ENCODE measurements at regions not wholly inside any gene's neighbourhood (a gene's known extent, or its start where the extent isn't known, plus 50 kb on each side); places are given as distances from the start of the nearest gene placed in this dataset.
A peak's percentile ranks its signal among the peaks of the same experiment; 100 is the strongest.
"Not testable (repeated sequence)": the region's sequence is repeated elsewhere in the genome, so short reads cannot be mapped to it uniquely, and the experiment has no call there.

DNA sequence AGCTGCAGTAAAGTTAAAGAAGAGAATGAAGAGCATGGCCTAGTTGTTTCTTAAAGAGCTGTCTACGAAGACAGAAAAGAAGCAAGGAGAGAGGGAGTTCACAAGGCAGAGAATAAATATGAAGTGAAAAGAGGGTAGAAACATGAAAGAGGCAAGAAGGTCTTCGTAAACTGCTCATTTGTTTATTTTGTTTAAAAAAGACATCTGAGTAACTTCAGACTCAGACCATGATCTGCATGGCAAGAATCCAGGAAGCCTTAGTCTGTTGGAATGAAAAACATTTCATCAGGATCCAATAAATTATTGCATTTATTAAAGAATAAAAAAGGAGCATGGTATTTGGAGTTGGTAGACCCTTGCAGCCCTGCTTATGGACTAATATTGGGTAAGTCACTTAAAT lies 151.1 kb downstream of the SEM1 start:
- no peak for DNase-seq

DNA sequence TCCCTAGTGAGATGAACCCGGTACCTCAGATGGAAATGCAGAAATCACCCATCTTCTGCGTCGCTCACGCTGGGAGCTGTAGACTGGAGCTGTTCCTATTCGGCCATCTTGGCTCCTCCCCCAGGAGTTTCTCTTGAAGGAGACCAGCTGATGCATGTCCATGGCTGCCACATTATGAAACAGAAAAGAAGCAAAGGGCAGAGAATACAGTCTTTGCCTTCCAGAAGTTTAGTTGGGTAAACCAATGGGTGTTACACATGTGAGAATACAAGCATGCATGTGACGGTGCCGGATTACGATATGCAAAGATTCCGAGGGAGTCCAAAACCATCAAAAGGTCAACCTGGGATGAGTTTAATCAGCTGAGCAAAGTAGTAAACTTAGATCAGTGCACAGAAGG lies 151.6 kb downstream of the SEM1 start:
- DNase-seq: no peak

DNA sequence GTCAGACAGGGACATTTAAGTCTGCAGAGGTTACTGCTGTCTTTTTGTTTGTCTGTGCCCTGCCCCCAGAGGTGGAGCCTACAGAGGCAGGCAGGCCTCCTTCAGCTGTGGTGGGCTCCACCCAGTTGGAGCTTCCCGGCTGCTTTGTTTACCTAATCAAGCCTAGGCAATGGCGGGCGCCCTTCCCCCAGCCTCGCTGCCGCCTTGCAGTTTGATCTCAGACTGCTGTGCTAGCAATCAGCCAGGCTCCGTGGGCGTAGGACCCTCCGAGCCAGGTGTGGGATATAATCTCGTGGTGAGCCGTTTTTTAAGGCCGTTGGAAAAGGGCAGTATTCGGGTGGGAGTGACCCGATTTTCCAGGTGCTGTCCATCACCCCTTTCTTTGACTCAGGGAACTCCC lies 152.0 kb downstream of the SEM1 start:
- not testable (repeated sequence) for DNase-seq

DNA sequence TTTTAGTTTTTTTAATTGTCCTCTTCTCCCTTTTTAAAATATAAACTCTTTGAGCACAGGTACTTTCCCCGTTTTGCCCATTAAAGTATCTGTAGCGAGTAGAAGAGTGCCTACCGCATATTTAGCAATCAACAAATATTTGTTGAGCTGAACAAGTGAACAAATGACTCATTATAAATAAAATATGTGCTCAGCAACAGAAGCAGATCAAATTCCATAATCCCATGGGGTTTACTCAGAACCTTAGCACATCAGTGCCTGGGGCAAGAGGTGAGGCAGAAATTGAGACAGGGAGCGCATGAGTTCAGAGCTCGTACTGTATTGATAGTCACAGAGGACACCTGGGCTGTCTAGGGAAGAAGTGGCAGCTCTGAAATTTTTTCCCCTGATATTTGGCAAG lies 161.0 kb downstream of the SEM1 start:
- DNase-seq: no peak

DNA sequence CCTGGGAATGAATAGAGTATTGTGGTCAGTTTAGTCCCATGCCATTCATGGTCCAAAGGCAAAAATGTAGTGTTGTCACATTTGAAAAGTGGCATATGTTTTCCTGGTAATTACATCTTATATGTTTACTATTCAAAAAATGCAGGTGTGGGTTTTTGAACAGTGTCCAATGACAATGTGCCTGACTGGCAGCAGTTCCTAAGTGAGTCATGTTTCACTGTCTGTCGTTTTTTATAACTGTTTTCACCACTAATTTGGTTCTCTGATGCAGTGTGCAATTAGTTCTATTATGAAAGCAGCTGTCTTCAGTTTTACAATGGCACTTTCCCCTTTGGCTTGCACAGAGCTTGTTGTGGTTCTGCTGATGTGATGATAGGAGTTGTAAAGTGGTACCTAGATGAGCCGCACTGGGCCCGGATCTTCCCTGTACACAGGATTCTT lies 162.3 kb downstream of the SEM1 start:
- no peak for DNase-seq

DNA sequence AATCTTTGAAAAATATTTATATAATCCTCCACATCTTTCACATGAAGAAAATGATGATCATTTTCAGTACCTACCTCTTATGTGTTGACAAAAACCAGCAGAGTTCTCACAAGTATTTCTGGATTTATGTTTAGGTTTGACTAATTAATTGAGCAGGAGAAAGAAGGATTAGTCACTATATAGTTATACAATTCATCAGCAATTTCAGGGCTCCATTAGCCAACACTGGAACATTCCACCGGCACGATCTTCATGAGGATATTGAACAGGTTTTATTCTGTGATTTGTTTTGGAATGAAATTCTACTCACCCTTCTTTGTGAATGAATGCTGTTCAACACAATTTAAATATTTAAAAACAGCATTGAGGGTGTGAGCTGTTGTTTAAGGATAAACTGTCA lies 163.2 kb downstream of the SEM1 start:
- no peak for DNase-seq

DNA sequence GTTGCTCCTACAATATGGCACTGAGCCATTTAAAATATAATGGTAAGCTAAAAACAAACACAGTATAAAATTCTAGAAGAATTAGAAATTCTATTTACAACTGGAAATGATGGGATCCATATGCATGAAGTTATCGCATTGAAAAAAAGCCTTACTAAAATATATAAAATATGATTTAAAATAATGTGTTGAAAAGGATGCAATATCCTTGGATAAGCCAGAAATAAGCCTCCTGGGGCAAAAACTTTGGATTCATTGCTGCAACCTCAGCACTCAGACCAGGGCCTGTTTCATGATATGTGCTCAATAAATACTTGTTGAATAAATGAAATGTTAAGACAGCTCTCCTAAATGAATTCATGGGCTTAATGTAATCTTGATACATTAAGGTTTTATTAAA lies 170.2 kb downstream of the SEM1 start:
- no peak for DNase-seq

DNA sequence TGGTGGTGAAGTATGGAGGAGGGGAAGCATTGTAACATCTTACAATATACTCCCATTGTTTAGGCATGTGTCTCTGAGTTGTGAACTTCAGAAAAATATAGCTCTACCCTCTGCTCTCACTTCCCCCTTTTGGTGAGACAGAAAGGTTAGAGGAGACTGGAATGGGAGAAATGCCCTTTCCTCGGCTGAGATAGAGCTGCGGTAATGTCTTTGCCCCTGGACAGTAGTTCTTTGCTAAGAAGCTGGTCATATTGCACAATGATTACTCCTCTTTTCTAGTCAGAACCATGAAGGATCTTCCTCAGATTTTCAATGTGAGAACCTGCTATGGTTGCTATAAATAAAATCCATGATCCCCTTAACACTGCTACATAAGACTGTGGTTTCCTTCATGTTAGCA lies 171.0 kb downstream of the SEM1 start:
- no peak for DNase-seq

DNA sequence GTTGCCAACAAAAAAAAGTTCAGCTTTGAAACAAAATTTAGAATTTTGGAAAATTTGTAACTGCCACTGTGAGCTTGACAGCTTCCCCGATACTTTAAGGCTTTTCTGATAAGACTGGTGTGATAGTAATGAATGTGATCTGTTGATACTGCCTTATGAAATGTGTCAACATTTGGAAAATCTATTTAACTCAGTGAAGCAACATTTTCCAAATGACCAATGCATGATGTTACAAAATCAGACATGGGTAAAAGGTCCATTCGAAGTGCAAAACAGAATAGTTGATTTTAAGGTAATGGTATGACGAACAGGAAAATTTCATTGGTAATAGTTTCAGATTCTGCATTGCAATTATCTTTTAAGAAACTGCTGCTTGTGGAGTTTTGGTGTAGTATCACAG lies 175.4 kb downstream of the SEM1 start:
- no peak for DNase-seq

DNA sequence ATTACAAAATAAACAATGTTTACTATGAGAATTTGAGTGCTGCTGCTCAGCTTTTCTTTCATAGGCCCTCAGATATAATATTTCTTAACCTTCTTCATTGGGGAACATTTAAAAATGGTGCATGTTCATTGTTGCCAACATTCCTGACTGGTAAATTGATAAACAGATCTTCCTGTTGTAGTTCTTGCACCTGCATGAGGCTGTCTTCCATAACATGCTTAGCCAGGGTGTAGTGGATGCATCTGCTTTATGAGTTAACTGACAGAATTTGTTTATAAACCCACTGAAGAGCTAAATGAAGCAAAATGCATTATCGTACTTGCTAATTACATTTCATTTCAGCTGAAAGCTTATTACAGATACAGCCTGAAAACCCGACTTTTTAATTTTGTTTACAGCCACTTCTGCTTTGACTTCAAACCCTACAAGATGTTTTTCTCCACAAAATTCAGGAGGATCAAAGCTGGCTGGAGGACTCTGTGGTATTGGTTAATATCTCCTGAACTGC lies 177.2 kb downstream of the SEM1 start:
- no peak for DNase-seq

DNA sequence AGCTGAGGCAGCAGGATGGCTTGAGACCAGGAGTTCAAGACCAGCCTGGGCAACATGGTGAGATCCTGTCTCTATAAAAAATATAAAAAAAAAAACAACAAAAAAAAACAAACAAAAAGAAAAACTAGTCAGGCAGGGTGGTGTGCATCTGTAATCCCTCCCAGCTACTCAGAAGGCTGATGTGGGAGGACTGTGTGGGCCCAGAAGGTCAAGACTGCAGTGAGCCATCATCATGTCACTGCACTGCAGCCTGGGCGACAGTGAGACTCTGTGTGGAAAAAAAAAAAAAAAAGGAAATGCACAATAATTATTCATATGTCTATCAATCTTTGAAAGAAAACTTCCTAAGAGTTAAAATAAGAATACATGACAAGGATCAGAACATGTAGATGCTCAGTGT lies 178.3 kb downstream of the SEM1 start:
- no peak for DNase-seq

DNA sequence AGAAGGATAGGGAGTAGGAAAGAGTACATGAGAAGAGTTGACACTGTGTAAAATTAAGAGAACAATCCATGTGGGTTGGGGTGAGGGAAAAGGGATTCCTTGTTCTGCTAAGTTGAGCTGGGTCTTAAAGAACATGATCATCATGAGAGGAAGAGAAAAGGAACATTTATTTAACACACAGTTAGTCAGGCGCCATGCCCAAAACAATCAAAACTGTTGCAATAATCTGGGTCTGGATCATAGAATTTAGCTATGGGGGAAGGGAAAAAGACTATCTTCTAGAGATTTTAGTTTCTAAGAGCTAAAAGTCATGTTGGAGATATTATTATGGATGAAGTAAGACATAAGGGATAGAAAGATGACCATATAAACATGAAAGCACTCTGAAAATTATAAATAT lies 178.9 kb downstream of the SEM1 start:
- no peak for DNase-seq

DNA sequence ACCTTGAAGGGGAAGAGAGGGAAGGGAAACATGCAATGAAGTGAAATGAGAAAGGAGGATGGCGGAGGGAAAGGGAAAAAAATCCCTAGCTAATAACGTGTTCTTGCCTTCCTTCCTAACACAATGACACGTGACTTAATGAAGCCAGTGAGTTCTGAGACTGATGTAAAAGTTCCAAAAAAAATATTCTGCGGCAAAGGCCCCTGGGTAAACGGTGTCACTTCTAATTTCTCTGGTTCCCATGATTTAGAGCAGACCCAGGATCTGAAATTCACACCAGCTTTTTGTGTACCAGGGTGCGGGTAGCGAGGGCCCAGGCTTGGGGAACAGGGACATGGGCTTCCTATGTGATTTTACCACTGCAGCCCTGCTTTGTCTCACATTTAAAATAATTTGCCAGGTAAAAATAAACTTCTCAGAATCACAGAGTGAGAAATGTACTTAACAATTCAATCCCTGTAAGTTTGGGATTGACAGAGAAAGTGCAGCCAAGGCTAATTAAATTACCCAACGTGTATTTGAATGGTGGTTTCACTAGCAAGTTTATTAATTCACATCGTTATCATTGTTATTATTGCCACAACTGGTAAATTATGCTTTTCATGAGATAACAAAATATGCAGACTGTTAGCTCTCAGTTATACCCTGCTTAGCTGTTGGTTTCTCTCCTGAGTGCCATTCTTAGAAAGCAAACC lies 182.4 kb downstream of the SEM1 start:
- no peak for DNase-seq

DNA sequence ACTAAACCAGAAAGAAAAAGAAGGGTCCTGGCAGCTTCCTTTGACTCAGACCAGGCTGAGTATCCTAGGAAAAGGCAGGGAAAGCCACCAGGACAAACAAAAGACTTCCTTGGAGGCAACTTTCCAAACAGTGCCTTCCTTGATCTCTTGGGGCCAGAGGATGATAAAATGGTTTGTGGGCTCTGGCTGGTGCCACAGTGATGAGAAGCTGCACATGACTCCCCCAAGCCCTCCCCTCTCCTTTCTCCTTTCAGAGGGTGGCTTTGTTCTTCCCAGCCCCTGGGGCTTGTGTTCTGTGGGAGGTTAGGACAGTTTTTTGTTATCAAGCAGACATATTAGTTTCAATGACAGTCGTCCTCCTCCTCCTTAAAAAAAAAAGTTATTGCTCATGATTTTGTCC lies 183.2 kb downstream of the SEM1 start:
- no peak for DNase-seq

DNA sequence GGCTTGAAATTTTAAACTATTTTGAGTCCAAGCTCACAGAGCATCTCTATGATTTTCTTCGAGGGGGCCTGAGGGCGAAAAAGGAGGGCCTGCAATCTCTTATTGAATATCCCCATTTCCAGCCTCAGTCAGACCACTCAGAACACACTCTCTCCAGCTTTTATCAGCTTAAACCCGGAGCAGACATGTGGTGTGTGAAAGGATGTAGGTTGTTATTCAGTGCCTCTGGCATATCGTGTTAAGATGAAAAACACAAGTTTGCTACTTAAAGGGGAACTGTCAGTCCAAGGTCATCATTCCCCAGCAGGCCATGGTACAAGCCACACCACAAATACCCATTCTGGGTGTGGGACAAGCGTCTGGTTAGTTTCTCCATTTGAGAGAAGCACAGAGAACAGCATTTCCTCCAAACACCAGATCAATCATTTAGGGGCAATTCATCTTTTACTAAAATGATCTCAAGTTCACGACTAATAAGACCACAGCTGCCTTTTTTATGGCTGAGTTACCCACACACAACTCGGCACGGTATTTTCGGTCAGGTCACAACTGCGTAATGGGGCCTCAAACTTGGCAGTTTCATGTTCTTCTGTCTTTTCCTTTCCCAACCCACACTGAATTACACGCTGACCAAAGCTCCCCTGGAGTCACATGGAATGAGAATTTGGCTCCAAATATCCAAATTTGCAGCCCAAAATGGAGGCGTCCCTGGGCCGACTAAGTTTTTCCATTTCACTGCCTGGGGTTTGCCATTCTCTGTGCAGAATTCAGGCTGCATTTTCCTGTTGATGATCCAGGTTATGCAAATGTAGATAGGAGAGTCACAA lies 188.4 kb downstream of the SEM1 start:
- DNase-seq: no peak

DNA sequence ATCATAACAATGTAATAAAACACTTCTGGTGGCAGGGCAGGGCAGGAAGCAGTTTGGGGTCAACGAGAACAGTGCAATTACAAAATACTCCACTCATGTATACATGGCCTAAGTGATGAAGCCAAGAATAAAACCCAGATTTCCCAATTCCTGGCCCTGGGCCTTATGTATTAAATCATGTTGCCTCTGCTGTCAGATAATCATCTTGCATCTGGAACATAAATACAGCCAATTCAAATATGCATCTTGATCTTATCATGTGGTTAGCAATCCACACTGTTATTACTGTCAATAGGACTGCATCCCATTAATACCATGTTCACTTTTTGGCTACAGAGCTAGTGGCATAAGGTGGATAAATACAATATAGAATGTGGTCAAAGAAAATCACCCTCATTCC lies 186.5 kb upstream of the SLC25A13 start:
- peak; percentile 8 for DNase-seq

DNA sequence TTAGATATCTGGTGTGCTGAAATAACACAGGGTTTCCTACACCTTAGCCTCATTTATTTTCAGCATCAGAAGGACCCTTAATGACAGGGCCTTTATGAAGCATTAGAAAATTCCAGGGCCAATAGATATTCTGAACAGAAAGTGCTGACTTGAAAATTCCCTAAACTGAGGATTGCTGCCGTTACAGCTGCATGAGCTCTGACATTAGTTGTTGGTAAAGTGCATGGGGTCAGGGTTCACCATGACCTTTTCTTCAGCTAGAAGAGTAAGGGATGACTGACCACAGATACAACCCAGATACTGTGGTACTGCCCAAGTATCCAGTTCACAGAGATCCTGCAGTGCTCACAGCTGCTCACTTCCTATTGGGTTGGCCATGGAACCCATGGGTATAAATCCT lies 181.7 kb upstream of the SLC25A13 start:
- DNase-seq: no peak

DNA sequence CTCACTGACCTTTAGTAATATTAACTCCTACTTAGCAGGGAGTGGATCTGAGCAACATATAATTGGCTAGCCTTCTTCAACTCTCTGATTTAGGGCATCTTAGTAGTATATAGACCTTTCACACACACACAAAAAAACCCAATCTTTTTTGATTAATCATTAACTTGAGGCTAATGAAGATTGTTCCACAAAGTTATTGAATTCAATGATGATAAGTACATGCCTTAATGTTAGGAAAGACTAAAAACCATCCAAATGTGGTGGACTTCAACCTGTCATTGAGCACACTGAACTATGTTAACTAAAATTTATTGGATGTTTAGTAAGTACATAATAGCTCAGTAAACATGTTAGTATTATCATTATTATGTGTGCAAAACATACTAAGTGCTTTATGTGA lies 179.4 kb upstream of the SLC25A13 start:
- DNase-seq: no peak

DNA sequence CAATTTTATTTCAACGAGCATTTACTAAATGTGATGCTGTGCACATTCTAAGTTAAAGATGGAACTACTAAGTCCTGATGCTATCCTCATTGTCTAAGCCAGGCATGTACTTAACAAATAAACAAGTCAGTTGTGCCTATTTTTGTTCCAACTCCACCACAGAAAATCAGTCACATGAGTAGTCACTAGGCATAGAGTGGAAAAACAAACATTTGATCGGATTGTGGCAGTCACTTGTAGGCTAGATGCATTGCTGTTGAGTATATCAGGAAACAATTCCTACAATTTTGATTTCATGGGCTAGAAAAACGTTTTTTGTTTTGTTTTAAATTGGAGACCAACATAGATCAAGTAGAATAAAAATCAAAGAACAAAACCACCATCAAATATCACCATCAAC lies 177.6 kb upstream of the SLC25A13 start:
- DNase-seq: no peak

DNA sequence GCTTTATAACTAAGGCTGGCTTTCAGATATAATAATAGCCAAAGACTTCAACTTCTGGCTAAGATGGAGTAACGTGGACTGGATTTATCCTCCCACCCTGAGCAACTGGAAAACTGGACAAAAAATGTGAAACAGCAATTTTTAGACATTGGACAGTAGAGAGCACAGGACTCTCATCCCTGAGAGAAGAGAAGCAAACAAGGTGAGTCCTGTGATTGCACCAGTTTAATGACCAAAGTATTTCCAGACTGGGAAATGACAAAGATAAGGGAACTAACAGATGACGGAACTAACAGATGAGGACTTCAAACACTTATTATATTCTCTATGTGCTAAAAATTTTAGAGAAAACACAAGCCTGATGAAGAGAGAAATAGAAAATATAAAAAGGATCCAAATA lies 175.7 kb upstream of the SLC25A13 start:
- DNase-seq: no peak

DNA sequence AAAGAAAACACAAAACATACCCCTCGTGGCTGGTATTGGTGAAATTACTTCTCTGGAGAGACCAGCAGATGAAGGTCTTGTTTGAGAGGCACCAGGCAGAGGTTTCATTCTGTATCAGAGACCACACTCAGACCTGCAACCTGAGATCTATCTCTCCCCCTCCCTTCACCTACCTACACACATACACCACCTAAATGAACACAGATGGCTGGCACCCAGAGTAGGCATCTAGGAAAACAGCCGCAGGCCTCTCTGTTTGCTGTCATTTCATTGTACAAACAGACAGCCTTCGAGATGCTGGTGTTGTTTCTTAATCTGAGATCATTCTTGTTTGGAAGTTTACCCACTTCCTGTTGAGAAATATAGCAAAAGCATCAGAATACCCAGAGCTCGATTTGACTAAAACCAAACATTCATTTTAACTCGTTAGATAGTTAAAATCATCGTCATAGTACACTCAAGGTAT lies 173.9 kb upstream of the SLC25A13 start:
- DNase-seq: no peak

DNA sequence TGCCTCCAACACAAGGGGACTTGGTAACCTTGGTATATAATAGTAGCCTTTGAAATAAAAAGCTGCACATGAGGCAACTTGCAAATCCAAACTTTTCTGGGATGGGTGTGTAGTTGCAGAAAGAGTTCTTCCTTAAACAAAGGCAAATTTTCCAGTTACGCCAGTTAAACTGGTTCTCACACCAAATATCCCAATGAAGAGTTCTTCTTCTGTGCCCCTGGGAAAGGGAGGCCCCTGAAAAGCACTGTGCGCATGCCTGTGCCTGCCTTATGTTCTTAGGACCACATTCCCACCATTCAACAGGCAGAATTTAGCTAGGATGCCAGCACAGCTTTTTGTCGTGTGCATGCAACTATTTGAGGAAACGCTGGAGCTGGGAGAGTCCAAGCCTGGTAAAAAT lies 164.8 kb upstream of the SLC25A13 start:
- DNase-seq: no peak

DNA sequence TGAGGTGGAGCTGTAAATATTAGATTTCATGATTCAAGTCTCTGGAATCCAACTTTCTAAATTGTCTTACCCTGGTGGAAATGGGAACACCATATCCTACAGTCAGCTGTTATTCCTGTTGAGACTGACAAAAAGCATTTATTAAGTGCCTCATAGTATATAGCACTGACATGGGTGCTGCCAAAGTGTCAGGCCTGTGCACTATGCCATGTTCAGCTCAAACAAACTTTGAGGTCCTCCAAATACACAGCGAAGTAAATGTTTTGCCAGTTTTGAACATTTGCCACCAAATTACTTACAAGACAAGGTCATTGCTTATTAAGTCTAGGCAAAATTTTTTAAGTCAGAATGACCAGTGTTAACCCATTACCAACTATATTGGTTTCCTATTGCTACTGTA lies 162.9 kb upstream of the SLC25A13 start:
- no peak for DNase-seq

DNA sequence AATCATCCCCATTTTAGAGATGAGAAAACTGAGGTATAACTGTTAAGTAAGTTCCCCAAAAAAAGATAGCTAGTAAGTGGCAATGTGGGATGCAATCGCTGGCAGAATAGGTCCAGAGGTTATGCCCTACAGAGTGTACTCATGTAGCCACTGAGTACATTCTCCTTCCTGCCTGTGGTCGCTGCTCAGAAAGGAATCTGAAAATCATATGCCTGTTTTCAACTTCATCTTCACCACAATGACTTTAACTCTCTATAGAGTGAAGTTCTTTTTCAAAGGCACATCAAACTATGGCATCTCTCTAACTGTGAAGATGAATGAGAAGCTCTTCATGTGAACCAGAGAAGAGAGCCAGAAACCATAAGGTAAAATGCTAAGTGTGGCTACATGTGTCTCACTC lies 162.2 kb upstream of the SLC25A13 start:
- no peak for DNase-seq
